ENCODE measurements at regions not wholly inside any gene's neighbourhood (a gene's known extent, or its start where the extent isn't known, plus 50 kb on each side); places are given as distances from the start of the nearest gene placed in this dataset.
"Not testable (repeated sequence)": the region's sequence is repeated elsewhere in the genome, so short reads cannot be mapped to it uniquely, and the experiment has no call there.

DNA sequence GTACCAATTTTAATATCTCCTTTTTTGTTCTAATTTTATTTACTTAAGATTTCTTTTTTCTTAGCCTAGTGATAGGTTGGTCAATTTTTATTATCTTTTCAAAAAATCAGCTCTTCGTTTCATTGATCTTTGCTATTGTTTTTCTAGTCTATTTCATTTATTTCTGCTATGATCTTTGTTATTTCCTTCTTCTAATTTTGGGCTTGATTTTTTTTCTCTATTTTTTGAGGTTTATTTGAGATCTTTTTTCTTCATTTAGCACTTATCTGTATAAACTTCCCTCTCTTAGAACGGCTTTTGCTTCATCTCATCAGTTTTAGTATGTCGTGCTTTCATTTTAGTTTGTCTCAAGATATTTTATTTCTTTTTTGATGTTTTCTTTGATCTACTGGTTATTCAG, 456.1 kb downstream of the SPATA31A1 start:
- RAD21 ChIA-PET (ENCODE audit: unreplicated experiment); intact Hi-C loops (cut with micrococcal nuclease; ENCODE audit: unreplicated experiment); CTCF ChIA-PET; H3K36me3 ChIP-seq (ENCODE audit: control insufficient read depth in 2 of 2, insufficient read depth in 2 of 2, low read length in 1 of 2); BruUV-seq (replicated peaks); in situ Hi-C loops (cut with MboI); H3K4me3 ChIP-seq; H3K79me2 ChIP-seq (ENCODE audit: control insufficient read depth, insufficient read depth, low read length); ATAC-seq; H3K9me3 ChIP-seq (replicated peaks; ENCODE audit: control insufficient read depth, insufficient read depth, low read length); DNase-seq (ENCODE audit: low read depth, low spot score); H3K27ac ChIP-seq (ENCODE audit: control insufficient read depth, insufficient read depth); H3K4me1 ChIP-seq (ENCODE audit: control insufficient read depth, insufficient read depth, low read length); POLR2A ChIA-PET; H2AFZ ChIP-seq (ENCODE audit: control insufficient read depth, low read depth, low read length); H3K9ac ChIP-seq (ENCODE audit: control insufficient read depth, insufficient read depth, low read length); H4K20me1 ChIP-seq (ENCODE audit: control insufficient read depth, insufficient read depth); FAIRE-seq; H3K27me3 ChIP-seq (replicated peaks in 1 of 2; ENCODE audit: control insufficient read depth in 2 of 2, insufficient read depth in 2 of 2, low read length in 1 of 2); SMC1A ChIA-PET (ENCODE audit: uncharacterized antibody, unreplicated experiment); H3K4me2 ChIP-seq (ENCODE audit: control insufficient read depth, insufficient read depth): not testable (repeated sequence)
- WGBS (ENCODE audit: insufficient coverage, insufficient replicate concordance, low lambda C conversion rate, missing lambda C conversion rate): 90% methylated on average over 3 of the region's 3 CpGs

- H3K4me2 ChIP-seq (ENCODE audit: control insufficient read depth, insufficient read depth); H2AFZ ChIP-seq (ENCODE audit: control insufficient read depth, low read depth, low read length); BruUV-seq (replicated peaks); H3K79me2 ChIP-seq (ENCODE audit: control insufficient read depth, insufficient read depth, low read length); H3K27me3 ChIP-seq (replicated peaks in 1 of 2; ENCODE audit: control insufficient read depth in 2 of 2, insufficient read depth in 2 of 2, low read length in 1 of 2); H3K4me1 ChIP-seq (ENCODE audit: control insufficient read depth, insufficient read depth, low read length); H3K9ac ChIP-seq (ENCODE audit: control insufficient read depth, insufficient read depth, low read length); in situ Hi-C loops (cut with MboI); H3K36me3 ChIP-seq (ENCODE audit: control insufficient read depth in 2 of 2, insufficient read depth in 2 of 2, low read length in 1 of 2); SMC1A ChIA-PET (ENCODE audit: uncharacterized antibody, unreplicated experiment); CTCF ChIA-PET; DNase-seq (ENCODE audit: low read depth, low spot score); H3K9me3 ChIP-seq (replicated peaks; ENCODE audit: control insufficient read depth, insufficient read depth, low read length); H3K4me3 ChIP-seq; ATAC-seq; RAD21 ChIA-PET (ENCODE audit: unreplicated experiment); H3K27ac ChIP-seq (ENCODE audit: control insufficient read depth, insufficient read depth); FAIRE-seq; H4K20me1 ChIP-seq (ENCODE audit: control insufficient read depth, insufficient read depth); POLR2A ChIA-PET; intact Hi-C loops (cut with micrococcal nuclease; ENCODE audit: unreplicated experiment): not testable (repeated sequence)
- 7% methylated on average over 3 of the region's 4 CpGs for WGBS (ENCODE audit: insufficient coverage, insufficient replicate concordance, low lambda C conversion rate, missing lambda C conversion rate)
These were observed 473.0 kb downstream of the SPATA31A1 start for GRCh38 chr9:39828457-39828856.

All from GM12878 (cell line).